CD4-positive, alpha-beta T cell treated with Interleukin-12 subunit alpha and Interleukin-12 subunit beta, for 1 hour (primary cell): ENCODE measurements at regions not wholly inside any gene's neighbourhood (a gene's known extent, or its start where the extent isn't known, plus 50 kb on each side); places are given as distances from the start of the nearest gene placed in this dataset.
"Not testable (repeated sequence)": the region's sequence is repeated elsewhere in the genome, so short reads cannot be mapped to it uniquely, and the experiment has no call there.

Source experiments
- DNase-seq: peaks from one replicate; pipeline ENCODE4 v3.0.0-alpha.2; 2020

- no peak for DNase-seq
These were observed 57.6 kb downstream of the CCDC59 start for GRCh38 chr12:82300611-82301010.

- no peak for DNase-seq
These were observed 58.7 kb downstream of the CCDC59 start for GRCh38 chr12:82299319-82300025.

- DNase-seq, result no peak
These were observed 67.8 kb downstream of the CCDC59 start for GRCh38 chr12:82290415-82290814.

- DNase-seq, result not testable (repeated sequence)
These were observed 76.9 kb downstream of the CCDC59 start for GRCh38 chr12:82281335-82281734.

GRCh38 chr12:82279536-82280058 lies 78.6 kb downstream of the CCDC59 start:
- no peak for DNase-seq

GRCh38 chr12:82277582-82277981 lies 80.6 kb downstream of the CCDC59 start:
- DNase-seq, result no peak

GRCh38 chr12:82242729-82243128 lies 115.5 kb downstream of the CCDC59 start:
- DNase-seq, result no peak

GRCh38 chr12:82225871-82226270 lies 132.3 kb downstream of the CCDC59 start:
- no peak for DNase-seq

GRCh38 chr12:82223426-82223825 lies 134.8 kb downstream of the CCDC59 start:
- no peak for DNase-seq

GRCh38 chr12:82216475-82216874 lies 141.7 kb downstream of the CCDC59 start:
- DNase-seq, result no peak

GRCh38 chr12:82213761-82214160 lies 144.4 kb downstream of the CCDC59 start:
- no peak for DNase-seq

GRCh38 chr12:82210882-82211281 lies 147.3 kb downstream of the CCDC59 start:
- DNase-seq, result no peak

- DNase-seq, result no peak
These were observed 148.7 kb downstream of the CCDC59 start for GRCh38 chr12:82209533-82209932.

- DNase-seq, result no peak
These were observed 150.6 kb downstream of the CCDC59 start for GRCh38 chr12:82207556-82207955.

- no peak for DNase-seq
These were observed 155.1 kb downstream of the CCDC59 start for GRCh38 chr12:82203086-82203485.

GRCh38 chr12:82187595-82187994 lies 170.6 kb downstream of the CCDC59 start:
- no peak for DNase-seq

- DNase-seq, result no peak
These were observed 171.2 kb downstream of the CCDC59 start for GRCh38 chr12:82187011-82187410.

GRCh38 chr12:82186282-82186681 lies 171.9 kb downstream of the CCDC59 start:
- DNase-seq, result no peak

GRCh38 chr12:82184844-82185243 lies 173.3 kb downstream of the CCDC59 start:
- no peak for DNase-seq

GRCh38 chr12:82182601-82183190 lies 175.5 kb downstream of the CCDC59 start:
- no peak for DNase-seq

GRCh38 chr12:82176761-82177490 lies 181.3 kb downstream of the CCDC59 start:
- no peak for DNase-seq

- DNase-seq, result no peak
These were observed 182.2 kb downstream of the CCDC59 start for GRCh38 chr12:82176026-82176425.

GRCh38 chr12:82174936-82175335 lies 183.3 kb downstream of the CCDC59 start:
- no peak for DNase-seq

GRCh38 chr12:82174383-82174782 lies 183.8 kb downstream of the CCDC59 start:
- no peak for DNase-seq
